AG04449 (cell line): ENCODE measurements at regions not wholly inside any gene's neighbourhood (a gene's known extent, or its start where the extent isn't known, plus 50 kb on each side); places are given as distances from the start of the nearest gene placed in this dataset.
A peak's percentile ranks its signal among the peaks of the same experiment; 100 is the strongest.
"Not testable (repeated sequence)": the region's sequence is repeated elsewhere in the genome, so short reads cannot be mapped to it uniquely, and the experiment has no call there.

Source experiments
- CTCF ChIA-PET: fragments of 350-600 bp; formaldehyde crosslinking; extraction: SDS; loops from one replicate; lab custom pipeline; 2021; ENCODE audit warnings: antibody characterized with exemption; lab: Yijun Ruan, JAX
- POLR2A ChIA-PET: fragments of 400-600, 350-600 bp; formaldehyde crosslinking; extraction: SDS; loops from one replicate; lab custom pipeline; 2020; ENCODE audit warnings: antibody characterized with exemption, inconsistent platforms; lab: Yijun Ruan, JAX
- DNase-seq: peaks from one replicate; pipeline ENCODE4 v3.0.0-alpha.2; 2010; ENCODE audit warnings: low read depth, low spot score
- H3K4me3 ChIP-seq: 2 replicates; pipeline ENCODE4 v1.5.1; 2011; ENCODE audit warnings: low read depth, mild to moderate bottlenecking, control low read depth, low read length
- CTCF ChIP-seq: IDR thresholded peaks from one replicate; pipeline ENCODE4 v1.5.1; 2011; ENCODE audit warnings: mild to moderate bottlenecking, moderate library complexity, low read length, control low read depth, inconsistent platforms; ENCODE audit not compliant: insufficient read depth; ENCODE audit errors: missing control alignments

- CTCF ChIA-PET: interaction anchor here (1.4 to 1.5 kb wide), 2 partner anchors 103 to 149 kb away, joined by 3 read pairs; no protein-coding TSS in a partner anchor
- POLR2A ChIA-PET: interaction anchor here (1.3 kb wide), 1 partner anchor 19 kb away, joined by 4 read pairs; no protein-coding TSS in a partner anchor
- H3K4me3 ChIP-seq: peak overlapping the region; percentile 27
- TF ChIP-seq CTCF: no peak
- peak; percentile 55 for DNase-seq
Measured at GRCh38 chr6:27668442-27669294, 195.8 kb upstream of the ZNF184 start.

- H3K4me3 ChIP-seq: peak overlapping the region; percentile 36
- CTCF ChIA-PET: no interaction called here
- DNase-seq: no peak
- POLR2A ChIA-PET: interaction anchor here (1.3 kb wide), 1 partner anchor 20 kb away, joined by 4 read pairs; no protein-coding TSS in a partner anchor
- TF ChIP-seq CTCF: no peak
Measured at GRCh38 chr6:27667657-27668441, 194.9 kb upstream of the ZNF184 start.

- DNase-seq: no peak
- peak overlapping the region; percentile 36 for H3K4me3 ChIP-seq
- ChIA-PET POLR2A (no interaction called here), CTCF (no interaction called here)
- no peak for TF ChIP-seq CTCF
Measured at GRCh38 chr6:27667016-27667656, 194.2 kb upstream of the ZNF184 start.

GRCh38 chr6:27662769-27663168, 189.9 kb upstream of the ZNF184 start:
- no peak overlapping the region for H3K4me3 ChIP-seq
- no peak for DNase-seq
- no peak for TF ChIP-seq CTCF
- CTCF ChIA-PET: no interaction called here
- POLR2A ChIA-PET: no interaction called here

GRCh38 chr6:27662212-27662611, 189.3 kb upstream of the ZNF184 start:
- CTCF ChIA-PET, DNase-seq, POLR2A ChIA-PET, H3K4me3 ChIP-seq: not testable (repeated sequence)

GRCh38 chr6:27653143-27653825, 180.4 kb upstream of the ZNF184 start:
- H3K4me3 ChIP-seq, DNase-seq, CTCF ChIA-PET, POLR2A ChIA-PET: not testable (repeated sequence)
